ENCODE measurements at regions not wholly inside any gene's neighbourhood (a gene's known extent, or its start where the extent isn't known, plus 50 kb on each side); places are given as distances from the start of the nearest gene placed in this dataset.

DNA sequence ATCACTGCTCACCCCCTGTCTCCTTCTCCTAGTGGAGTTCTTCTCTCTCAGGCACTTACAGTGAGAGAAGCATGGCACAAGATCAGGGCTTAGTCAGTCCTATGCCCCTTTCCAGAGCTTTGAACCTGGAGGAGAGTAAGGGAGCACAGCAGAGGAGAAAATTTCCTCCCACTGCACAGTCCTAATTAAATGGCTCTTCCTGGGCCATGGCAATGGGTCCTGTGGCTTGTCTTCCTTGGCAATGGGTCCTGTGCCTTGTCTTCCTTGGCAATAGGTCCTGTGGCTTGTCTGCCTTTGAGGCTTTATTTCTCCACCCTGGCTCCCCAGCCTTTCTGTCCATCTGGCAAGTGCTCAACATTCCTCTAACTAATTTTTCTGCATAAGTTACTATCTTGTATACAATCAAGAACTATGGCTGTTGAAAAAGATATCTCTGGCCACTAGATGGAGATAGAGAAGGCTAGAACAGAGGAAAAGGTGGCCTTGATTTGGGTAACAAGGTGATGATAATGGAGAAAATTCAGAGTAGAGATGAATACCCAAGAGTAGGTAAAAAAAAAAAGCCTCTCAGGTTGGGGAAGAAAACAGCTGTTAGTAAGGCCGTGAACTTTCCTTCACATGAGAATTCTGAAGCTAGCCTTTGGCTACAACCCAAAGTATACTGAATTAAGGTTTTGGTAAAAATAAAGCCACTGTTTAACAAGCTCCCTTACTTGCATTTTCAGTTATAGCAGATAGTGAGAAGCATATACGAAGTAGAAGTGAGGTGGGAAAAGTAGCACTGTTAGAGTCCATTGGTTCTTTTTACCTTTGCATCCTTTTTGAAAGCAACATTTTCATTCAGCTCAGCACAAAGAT, 504.9 kb downstream of the DOK5 start:
- no peak overlapping the region for H3K27ac ChIP-seq (ENCODE audit: low read depth, low read length)
- no peaks in the 10 kb centered on the region for H3K36me3 ChIP-seq (ENCODE audit: insufficient read depth, low read length)
- H3K27ac Mint-ChIP-seq, result no peak overlapping the region
- no peaks in the 10 kb centered on the region for H3K4me1 ChIP-seq (ENCODE audit: insufficient read depth, low read length)
- no peaks in the 10 kb centered on the region for H3K27me3 ChIP-seq (ENCODE audit: insufficient read depth, low read length)
- ChIA-PET CTCF (ENCODE audit: partially characterized antibody) (no interaction called here), POLR2A (ENCODE audit: partially characterized antibody) (no interaction called here)
- H3K36me3 Mint-ChIP-seq, result no peaks in the 10 kb centered on the region
- no peaks in the 10 kb centered on the region for H3K9me3 ChIP-seq (ENCODE audit: control insufficient read depth in 1 of 2, low read length in 2 of 2)
- no peaks in the 10 kb centered on the region for H3K4me1 Mint-ChIP-seq
- H3K4me3 ChIP-seq (ENCODE audit: low read length in 2 of 2), result no peak overlapping the region
- H3K27me3 Mint-ChIP-seq, result no peaks in the 10 kb centered on the region
- no peak overlapping the region for H3K4me3 Mint-ChIP-seq
- no peak for DNase-seq
- H3K9me3 Mint-ChIP-seq, result peaks cover 0 to 12% (median 4%) of the 10 kb centered on the region in 8 donors
- intact Hi-C loops (cut with micrococcal nuclease), result no loop called here

DNA sequence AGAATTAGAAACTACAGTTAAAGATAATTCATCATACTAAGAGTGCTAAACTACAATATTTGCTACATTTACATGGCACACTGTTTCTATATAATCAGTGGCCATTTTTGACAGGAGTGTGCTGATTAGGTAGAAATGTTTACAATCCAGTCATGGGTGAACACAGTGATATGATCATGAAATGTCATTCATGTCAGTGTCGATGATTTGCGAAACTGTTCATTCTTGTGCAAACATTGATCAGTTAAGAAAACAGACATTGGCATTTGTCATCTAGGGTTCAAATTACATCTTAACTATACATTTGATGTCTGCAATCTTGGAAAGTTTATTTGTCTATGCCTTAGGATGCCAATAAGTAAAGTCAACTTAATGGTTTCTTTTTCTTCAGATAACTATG, 474.9 kb downstream of the DOK5 start:
- no peak for DNase-seq
- no peaks in the 10 kb centered on the region for H3K4me1 ChIP-seq (ENCODE audit: insufficient read depth, low read length)
- peaks cover 0 to 5% (median 0%) of the 10 kb centered on the region in 8 donors for H3K9me3 Mint-ChIP-seq
- no peak overlapping the region for H3K27ac ChIP-seq (ENCODE audit: low read depth, low read length)
- H3K36me3 ChIP-seq (ENCODE audit: insufficient read depth, low read length), result no peaks in the 10 kb centered on the region
- H3K27me3 ChIP-seq (ENCODE audit: insufficient read depth, low read length), result no peaks in the 10 kb centered on the region
- POLR2A ChIA-PET (ENCODE audit: partially characterized antibody), result no interaction called here
- no peak overlapping the region for H3K27ac Mint-ChIP-seq
- no peak overlapping the region for H3K4me3 Mint-ChIP-seq
- no peaks in the 10 kb centered on the region for H3K4me1 Mint-ChIP-seq
- no peaks in the 10 kb centered on the region for H3K36me3 Mint-ChIP-seq
- intact Hi-C loops (cut with micrococcal nuclease), result no loop called here
- no peak overlapping the region for H3K4me3 ChIP-seq (ENCODE audit: low read length in 2 of 2)
- H3K9me3 ChIP-seq (ENCODE audit: control insufficient read depth in 1 of 2, low read length in 2 of 2), result no peaks in the 10 kb centered on the region
- H3K27me3 Mint-ChIP-seq, result no peaks in the 10 kb centered on the region
- CTCF ChIA-PET (ENCODE audit: partially characterized antibody), result no interaction called here

DNA sequence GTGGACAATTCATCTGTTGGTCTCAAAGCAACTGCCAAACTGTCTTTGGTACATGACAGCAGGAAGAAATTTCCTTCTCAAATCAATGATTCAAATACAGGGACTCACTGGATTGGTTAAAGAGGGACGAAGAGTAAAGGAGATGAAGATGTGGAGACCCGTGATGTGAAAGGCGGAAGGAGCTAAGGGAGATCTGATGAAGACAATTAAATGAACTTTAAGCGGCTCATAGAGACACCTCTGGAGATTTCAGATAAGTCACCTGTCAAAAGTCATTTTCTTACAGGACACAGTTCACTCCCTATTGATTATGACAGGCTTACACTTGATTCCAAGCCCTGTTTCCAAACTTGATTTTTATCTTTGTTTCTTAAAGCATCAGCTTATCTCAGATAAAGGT, 466.3 kb downstream of the DOK5 start:
- ChIA-PET POLR2A (ENCODE audit: partially characterized antibody) (no interaction called here), CTCF (ENCODE audit: partially characterized antibody) (no interaction called here)
- Histone ChIP-seq H3K9me3 (ENCODE audit: control insufficient read depth in 1 of 2, low read length in 2 of 2) (no peaks in the 10 kb centered on the region), H3K27ac (ENCODE audit: low read depth, low read length) (no peak overlapping the region), H3K4me1 (ENCODE audit: insufficient read depth, low read length) (no peaks in the 10 kb centered on the region), H3K27me3 (ENCODE audit: insufficient read depth, low read length) (no peaks in the 10 kb centered on the region), H3K4me3 (ENCODE audit: low read length in 2 of 2) (no peak overlapping the region), H3K36me3 (ENCODE audit: insufficient read depth, low read length) (no peaks in the 10 kb centered on the region)
- no peaks in the 10 kb centered on the region for H3K27me3 Mint-ChIP-seq
- no peak overlapping the region for H3K4me3 Mint-ChIP-seq
- no peaks in the 10 kb centered on the region for H3K36me3 Mint-ChIP-seq
- H3K4me1 Mint-ChIP-seq, result no peaks in the 10 kb centered on the region
- H3K27ac Mint-ChIP-seq, result no peak overlapping the region
- peaks cover 0 to 6% (median 0%) of the 10 kb centered on the region in 8 donors for H3K9me3 Mint-ChIP-seq
- intact Hi-C loops (cut with micrococcal nuclease), result no loop called here
- DNase-seq, result no peak

DNA sequence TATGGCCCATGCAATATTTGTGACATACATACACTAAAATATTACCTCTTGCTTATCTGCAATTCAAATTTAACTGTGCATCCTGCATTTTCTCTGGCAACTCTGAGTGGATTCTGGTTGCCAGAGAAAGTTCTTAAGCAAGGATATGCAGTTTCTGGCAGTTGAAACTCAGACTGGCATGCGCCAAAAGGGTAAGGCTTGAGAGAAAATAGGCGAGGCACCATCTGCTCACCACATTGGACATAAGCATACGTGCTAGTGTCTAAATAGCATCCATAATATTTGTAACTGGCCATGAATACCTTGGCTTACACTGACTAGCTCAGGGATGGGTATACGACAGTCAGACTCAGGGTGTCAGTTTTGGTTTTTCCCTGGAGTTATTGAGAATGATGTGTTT, 465.1 kb downstream of the DOK5 start:
- no peaks in the 10 kb centered on the region for H3K36me3 Mint-ChIP-seq
- Histone ChIP-seq H3K9me3 (ENCODE audit: control insufficient read depth in 1 of 2, low read length in 2 of 2) (no peaks in the 10 kb centered on the region), H3K27me3 (ENCODE audit: insufficient read depth, low read length) (no peaks in the 10 kb centered on the region), H3K36me3 (ENCODE audit: insufficient read depth, low read length) (no peaks in the 10 kb centered on the region), H3K4me1 (ENCODE audit: insufficient read depth, low read length) (no peaks in the 10 kb centered on the region), H3K27ac (ENCODE audit: low read depth, low read length) (no peak overlapping the region), H3K4me3 (ENCODE audit: low read length in 2 of 2) (no peak overlapping the region)
- H3K9me3 Mint-ChIP-seq, result peaks cover 0 to 6% (median under 1%) of the 10 kb centered on the region in 8 donors
- no peak overlapping the region for H3K4me3 Mint-ChIP-seq
- no peaks in the 10 kb centered on the region for H3K4me1 Mint-ChIP-seq
- no peak for DNase-seq
- POLR2A ChIA-PET (ENCODE audit: partially characterized antibody), result no interaction called here
- intact Hi-C loops (cut with micrococcal nuclease), result no loop called here
- H3K27me3 Mint-ChIP-seq, result no peaks in the 10 kb centered on the region
- no peak overlapping the region for H3K27ac Mint-ChIP-seq
- CTCF ChIA-PET (ENCODE audit: partially characterized antibody), result no interaction called here

DNA sequence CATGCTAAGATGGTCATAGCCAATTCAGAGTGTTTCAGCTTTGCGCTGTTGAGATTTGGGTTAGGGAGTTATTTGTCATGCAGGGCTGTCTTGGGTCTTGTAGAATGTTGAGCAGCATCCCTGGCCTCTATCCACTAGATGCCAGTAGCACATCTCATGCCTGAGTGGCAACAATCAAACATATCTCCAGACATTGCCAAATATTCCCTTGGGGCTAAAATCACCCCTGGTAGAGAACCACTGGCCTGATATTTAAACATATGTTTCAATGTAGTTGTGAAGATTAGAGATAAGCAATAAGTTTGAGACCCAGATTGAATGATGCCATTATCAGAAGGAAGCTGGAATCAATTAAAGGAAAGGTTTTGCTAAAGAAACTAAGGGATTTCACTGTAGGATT, 463.3 kb downstream of the DOK5 start:
- intact Hi-C loops (cut with micrococcal nuclease), result no loop called here
- Mint-ChIP-seq H3K9me3 (peaks cover 0 to 6% (median under 1%) of the 10 kb centered on the region in 8 donors), H3K4me1 (no peaks in the 10 kb centered on the region), H3K36me3 (no peaks in the 10 kb centered on the region), H3K4me3 (no peak overlapping the region), H3K27ac (no peak overlapping the region), H3K27me3 (no peaks in the 10 kb centered on the region)
- H3K27me3 ChIP-seq (ENCODE audit: insufficient read depth, low read length), result no peaks in the 10 kb centered on the region
- H3K4me3 ChIP-seq (ENCODE audit: low read length in 2 of 2), result no peak overlapping the region
- H3K36me3 ChIP-seq (ENCODE audit: insufficient read depth, low read length), result no peaks in the 10 kb centered on the region
- ChIA-PET CTCF (ENCODE audit: partially characterized antibody) (no interaction called here), POLR2A (ENCODE audit: partially characterized antibody) (no interaction called here)
- H3K9me3 ChIP-seq (ENCODE audit: control insufficient read depth in 1 of 2, low read length in 2 of 2), result no peaks in the 10 kb centered on the region
- no peak overlapping the region for H3K27ac ChIP-seq (ENCODE audit: low read depth, low read length)
- no peak for DNase-seq
- H3K4me1 ChIP-seq (ENCODE audit: insufficient read depth, low read length), result no peaks in the 10 kb centered on the region

DNA sequence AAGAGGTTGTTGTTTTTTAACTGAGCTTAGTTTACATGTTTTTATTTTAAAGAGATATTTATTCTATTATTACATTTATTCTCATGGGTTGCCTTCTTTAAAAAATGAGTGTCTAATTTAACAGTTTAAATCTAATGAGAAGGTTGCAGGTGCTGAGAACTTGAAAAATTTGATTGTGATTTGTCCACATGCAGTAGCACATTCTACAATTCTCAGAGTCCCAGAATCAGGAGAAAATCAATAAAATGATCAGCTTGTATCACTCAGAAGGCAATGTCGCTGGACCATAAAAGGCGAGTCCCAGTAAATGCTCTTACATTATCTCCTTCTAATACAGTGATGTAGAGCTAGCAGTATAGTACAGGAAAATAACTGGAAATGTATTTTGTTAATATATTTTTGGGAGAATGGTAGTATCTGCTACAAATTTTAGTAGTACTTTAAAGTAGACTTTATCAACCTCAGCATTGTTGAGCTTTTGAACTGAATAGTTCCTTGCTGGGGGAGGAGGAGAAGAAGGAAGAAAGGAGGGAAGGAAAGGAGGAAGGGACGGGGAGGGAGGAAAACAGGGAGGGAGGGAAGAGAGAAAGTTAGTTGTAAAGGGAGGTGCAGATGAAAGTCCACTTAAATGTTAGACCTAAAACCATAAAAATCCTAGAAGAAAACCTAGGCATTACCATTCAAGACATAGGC, 458.0 kb downstream of the DOK5 start:
- H3K9me3 ChIP-seq (ENCODE audit: control insufficient read depth in 1 of 2, low read length in 2 of 2), result no peaks in the 10 kb centered on the region
- no peak for DNase-seq
- H3K4me3 ChIP-seq (ENCODE audit: low read length in 2 of 2), result no peak overlapping the region
- H3K36me3 Mint-ChIP-seq, result no peaks in the 10 kb centered on the region
- H3K4me3 Mint-ChIP-seq, result no peak overlapping the region
- ChIA-PET CTCF (ENCODE audit: partially characterized antibody) (no interaction called here), POLR2A (ENCODE audit: partially characterized antibody) (no interaction called here)
- no peaks in the 10 kb centered on the region for H3K4me1 ChIP-seq (ENCODE audit: insufficient read depth, low read length)
- H3K27ac ChIP-seq (ENCODE audit: low read depth, low read length), result no peak overlapping the region
- no peak overlapping the region for H3K27ac Mint-ChIP-seq
- intact Hi-C loops (cut with micrococcal nuclease), result no loop called here
- no peaks in the 10 kb centered on the region for H3K4me1 Mint-ChIP-seq
- H3K27me3 Mint-ChIP-seq, result no peaks in the 10 kb centered on the region
- peaks cover 0 to 16% (median 5%) of the 10 kb centered on the region in 8 donors for H3K9me3 Mint-ChIP-seq
- no peaks in the 10 kb centered on the region for H3K36me3 ChIP-seq (ENCODE audit: insufficient read depth, low read length)
- no peaks in the 10 kb centered on the region for H3K27me3 ChIP-seq (ENCODE audit: insufficient read depth, low read length)

DNA sequence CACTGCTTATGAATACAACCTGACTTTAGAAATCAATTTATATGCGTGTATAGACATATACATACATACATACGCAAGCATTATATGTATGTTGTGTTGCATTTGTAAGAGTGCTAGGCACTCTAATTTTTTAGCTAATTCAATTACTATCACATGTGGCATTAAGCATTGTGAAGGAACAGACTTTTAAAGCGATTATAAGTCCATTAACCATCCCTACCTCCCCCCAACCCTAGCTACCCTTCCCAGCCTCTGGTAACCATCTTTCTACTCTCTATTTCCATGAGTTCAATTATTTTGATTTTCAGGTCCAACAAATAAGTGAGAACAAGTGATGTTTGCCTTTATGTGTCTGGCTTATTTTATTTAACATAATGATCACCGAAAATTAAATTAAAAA, 453.8 kb downstream of the DOK5 start:
- ChIA-PET CTCF (ENCODE audit: partially characterized antibody) (no interaction called here), POLR2A (ENCODE audit: partially characterized antibody) (no interaction called here)
- Histone ChIP-seq H3K4me1 (ENCODE audit: insufficient read depth, low read length) (no peaks in the 10 kb centered on the region), H3K27ac (ENCODE audit: low read depth, low read length) (no peak overlapping the region), H3K9me3 (ENCODE audit: control insufficient read depth in 1 of 2, low read length in 2 of 2) (no peaks in the 10 kb centered on the region), H3K36me3 (ENCODE audit: insufficient read depth, low read length) (no peaks in the 10 kb centered on the region), H3K27me3 (ENCODE audit: insufficient read depth, low read length) (no peaks in the 10 kb centered on the region), H3K4me3 (ENCODE audit: low read length in 2 of 2) (no peak overlapping the region)
- Mint-ChIP-seq H3K27ac (no peak overlapping the region), H3K27me3 (no peaks in the 10 kb centered on the region), H3K9me3 (peaks cover 0 to 16% (median 5%) of the 10 kb centered on the region in 8 donors), H3K4me3 (no peak overlapping the region), H3K4me1 (no peaks in the 10 kb centered on the region), H3K36me3 (no peaks in the 10 kb centered on the region)
- intact Hi-C loops (cut with micrococcal nuclease), result no loop called here
- DNase-seq, result no peak
